CD14-positive monocyte (primary cell): ENCODE measurements at regions not wholly inside any gene's neighbourhood (a gene's known extent, or its start where the extent isn't known, plus 50 kb on each side); places are given as distances from the start of the nearest gene placed in this dataset.

ENCODE experiments used
- DNase-seq, 3 donors: peaks; one replicate each; pipeline ENCODE4 v3.0.0-alpha.2; 2011 to 2022
- H2AFZ ChIP-seq: 2 replicates; pipeline ENCODE4 v1.6.0; 2012; ENCODE audit warnings: mild to moderate bottlenecking, low read depth, low read length, inconsistent platforms; ENCODE audit not compliant: insufficient read depth, poor library complexity, severe bottlenecking
- H3K27ac ChIP-seq, 2 donors: 1 replicate in 1 of 2; 2 replicates in 1 of 2; pipeline ENCODE4 v1.5.1; 2012 to 2013; ENCODE audit warnings: low read length in 2 of 2, control low read depth in 1 of 2, inconsistent platforms in 1 of 2, low read depth in 1 of 2, mild to moderate bottlenecking in 1 of 2
- H3K27me3 ChIP-seq, 2 donors: one replicate each; pipeline versions ENCODE4 v1.6.0 to v1.6.1; 2011 to 2013; ENCODE audit warnings: low read length in 2 of 2; ENCODE audit not compliant: control insufficient read depth in 2 of 2, insufficient read depth in 2 of 2
- H3K36me3 ChIP-seq, 2 donors: replicated peaks in 1 of 2; 1 replicate in 1 of 2; 2 replicates in 1 of 2; pipeline versions ENCODE4 v1.5.1 to v1.6.1; 2012 to 2013; ENCODE audit warnings: low read length in 2 of 2, control low read depth in 1 of 2, inconsistent platforms in 1 of 2, mild to moderate bottlenecking in 1 of 2; ENCODE audit not compliant: insufficient read depth in 2 of 2, control insufficient read depth in 1 of 2
- H3K4me1 ChIP-seq, 2 donors: 1 replicate in 1 of 2; 2 replicates in 1 of 2; pipeline versions ENCODE4 v1.5.1 to v1.6.1; 2012 to 2013; ENCODE audit warnings: low read length in 2 of 2, control low read depth in 1 of 2, inconsistent platforms in 1 of 2, mild to moderate bottlenecking in 1 of 2, moderate library complexity in 1 of 2; ENCODE audit not compliant: insufficient read depth in 2 of 2, control insufficient read depth in 1 of 2
- H3K4me2 ChIP-seq: replicated peaks from 2 replicates; pipeline ENCODE3; 2012; ENCODE audit warnings: low read length, moderate library complexity, mild to moderate bottlenecking; ENCODE audit not compliant: poor library complexity, severe bottlenecking; ENCODE audit errors: extremely low read depth
- H3K4me3 ChIP-seq, 3 experiments: fragments of 200-600 bp in 1 of 3; sonication (generic) in 1 of 3; replicated peaks in 1 of 3; 1 replicate in 2 of 3; 2 replicates in 1 of 3; pipeline ENCODE4 v1.5.1; 2011 to 2013; ENCODE audit warnings: low read length in 3 of 3, mild to moderate bottlenecking in 3 of 3, control low read depth in 2 of 3, low read depth in 2 of 3, inconsistent platforms in 1 of 3, moderate library complexity in 1 of 3
- H3K79me2 ChIP-seq: 2 replicates; pipeline ENCODE4 v1.6.0; 2012; ENCODE audit warnings: mild to moderate bottlenecking, control low read depth, inconsistent platforms, low read length, moderate library complexity; ENCODE audit not compliant: insufficient read depth
- H3K9ac ChIP-seq: 2 replicates; pipeline ENCODE4 v1.6.0; 2017; ENCODE audit warnings: low read length, mild to moderate bottlenecking; ENCODE audit not compliant: insufficient read depth, poor library complexity, severe bottlenecking
- H3K9me3 ChIP-seq, 2 donors: replicated peaks in 1 of 2; 1 replicate in 1 of 2; 2 replicates in 1 of 2; pipeline versions ENCODE4 v1.5.1 to v1.6.1; 2012 to 2013; ENCODE audit warnings: low read length in 2 of 2, control low read depth in 1 of 2; ENCODE audit not compliant: control insufficient read depth in 1 of 2, insufficient read depth in 1 of 2
- H4K20me1 ChIP-seq: 2 replicates; pipeline ENCODE4 v1.6.0; 2012; ENCODE audit warnings: mild to moderate bottlenecking, low read length, control low read depth, moderate library complexity; ENCODE audit not compliant: insufficient read depth
- H3K27ac Mint-ChIP-seq, 7 donors: one replicate each; pipeline ENCODE4 v1.8.0; 2020; ENCODE audit warnings: mild to moderate bottlenecking in 7 of 7, mixed read lengths in 7 of 7, moderate library complexity in 6 of 7, inconsistent platforms in 2 of 7
- H3K27me3 Mint-ChIP-seq, 3 donors: one replicate each; pipeline ENCODE4 v1.8.0; 2021 to 2022; ENCODE audit warnings: low read depth in 3 of 3, mild to moderate bottlenecking in 3 of 3, mixed read lengths in 3 of 3, moderate library complexity in 3 of 3, inconsistent platforms in 1 of 3
- H3K36me3 Mint-ChIP-seq, 2 donors: one replicate each; pipeline ENCODE4 v1.8.0; 2020; ENCODE audit warnings: mixed read lengths in 2 of 2, inconsistent platforms in 1 of 2, mild to moderate bottlenecking in 1 of 2
- H3K4me1 Mint-ChIP-seq: one replicate; pipeline ENCODE4 v1.8.0; 2020; ENCODE audit warnings: mild to moderate bottlenecking, mixed read lengths
- H3K4me3 Mint-ChIP-seq, 2 donors: one replicate each; pipeline ENCODE4 v1.8.0; 2020; ENCODE audit warnings: mild to moderate bottlenecking in 2 of 2, mixed read lengths in 2 of 2, moderate library complexity in 1 of 2
- H3K9me3 Mint-ChIP-seq, 7 donors: one replicate each; pipeline ENCODE4 v1.8.0; 2020 to 2022; ENCODE audit warnings: mixed read lengths in 7 of 7, mild to moderate bottlenecking in 6 of 7, moderate library complexity in 6 of 7, inconsistent platforms in 2 of 7
- CTCF ChIP-seq: fragments of 200-600 bp; IDR thresholded peaks from one replicate; pipeline ENCODE4 v1.8.0; 2022; ENCODE audit warnings: antibody characterized with exemption, mild to moderate bottlenecking
- WGBS: methylation state at CpG from one replicate; pipeline ENCODE4 v1.1.5; 2013; ENCODE audit warnings: missing lambda C conversion rate; ENCODE audit not compliant: insufficient coverage; 5-methylcytosine and 5-hydroxymethylcytosine counted together
- intact Hi-C, 2 donors: fragments of 100-400 bp; cut with micrococcal nuclease; formaldehyde crosslinking; loops; one replicate each; pipeline versions ENCODE4 v1.15.0 to v1.15.1; 2023

- H3K27me3 Mint-ChIP-seq, result no peaks in the 10 kb centered on the region
- peaks cover 0 to 13% (median 9%) of the 10 kb centered on the region in 7 donors for H3K9me3 Mint-ChIP-seq
- H2AFZ ChIP-seq, result no peak overlapping the region
- H3K4me1 ChIP-seq, result no peaks in the 10 kb centered on the region
- peaks cover 8 to 13% of the 10 kb centered on the region in 2 donors for H3K9me3 ChIP-seq
- TF ChIP-seq CTCF, result no peak
- H3K27me3 ChIP-seq, result no peaks in the 10 kb centered on the region
- no peak overlapping the region for H3K4me2 ChIP-seq
- H3K4me3 ChIP-seq, result no peak overlapping the region
- H3K36me3 ChIP-seq, result no peaks in the 10 kb centered on the region
- 40% methylated on average over 1 of the region's 1 CpG for WGBS
- H3K4me3 Mint-ChIP-seq, result no peak overlapping the region
- no peak for DNase-seq
- H3K27ac Mint-ChIP-seq, result no peak overlapping the region
- no peak overlapping the region for H3K9ac ChIP-seq
- no peaks in the 10 kb centered on the region for H3K4me1 Mint-ChIP-seq
- intact Hi-C loops, result no loop called here
- H3K79me2 ChIP-seq, result no peaks in the 10 kb centered on the region
- H3K27ac ChIP-seq, result no peak overlapping the region
- no peaks in the 10 kb centered on the region for H3K36me3 Mint-ChIP-seq
- H4K20me1 ChIP-seq, result no peaks in the 10 kb centered on the region
Measured at GRCh38 chr5:120934031-120934430, 469.9 kb downstream of the PRR16 start.

GRCh38 chr5:120936652-120937051 lies 472.6 kb downstream of the PRR16 start:
- Histone ChIP-seq H3K4me3 (no peak overlapping the region), H3K9ac (no peak overlapping the region), H3K36me3 (no peaks in the 10 kb centered on the region), H4K20me1 (no peaks in the 10 kb centered on the region), H3K79me2 (no peaks in the 10 kb centered on the region), H3K4me1 (no peaks in the 10 kb centered on the region), H2AFZ (no peak overlapping the region), H3K9me3 (peaks cover 8 to 13% of the 10 kb centered on the region in 2 donors), H3K27me3 (no peaks in the 10 kb centered on the region), H3K27ac (no peak overlapping the region), H3K4me2 (no peak overlapping the region)
- intact Hi-C loops, result no loop called here
- H3K27me3 Mint-ChIP-seq, result no peaks in the 10 kb centered on the region
- DNase-seq, result no peak
- H3K9me3 Mint-ChIP-seq, result peaks cover 0 to 10% (median 7%) of the 10 kb centered on the region in 7 donors
- WGBS, result 89% methylated on average over 30 of the region's 31 CpGs
- H3K4me3 Mint-ChIP-seq, result no peak overlapping the region
- H3K27ac Mint-ChIP-seq, result no peak overlapping the region
- no peak for TF ChIP-seq CTCF
- H3K36me3 Mint-ChIP-seq, result no peaks in the 10 kb centered on the region
- no peaks in the 10 kb centered on the region for H3K4me1 Mint-ChIP-seq
